ENCODE measurements at regions not wholly inside any gene's neighbourhood (a gene's known extent, or its start where the extent isn't known, plus 50 kb on each side); places are given as distances from the start of the nearest gene placed in this dataset.
"Not testable (repeated sequence)": the region's sequence is repeated elsewhere in the genome, so short reads cannot be mapped to it uniquely, and the experiment has no call there.

DNA sequence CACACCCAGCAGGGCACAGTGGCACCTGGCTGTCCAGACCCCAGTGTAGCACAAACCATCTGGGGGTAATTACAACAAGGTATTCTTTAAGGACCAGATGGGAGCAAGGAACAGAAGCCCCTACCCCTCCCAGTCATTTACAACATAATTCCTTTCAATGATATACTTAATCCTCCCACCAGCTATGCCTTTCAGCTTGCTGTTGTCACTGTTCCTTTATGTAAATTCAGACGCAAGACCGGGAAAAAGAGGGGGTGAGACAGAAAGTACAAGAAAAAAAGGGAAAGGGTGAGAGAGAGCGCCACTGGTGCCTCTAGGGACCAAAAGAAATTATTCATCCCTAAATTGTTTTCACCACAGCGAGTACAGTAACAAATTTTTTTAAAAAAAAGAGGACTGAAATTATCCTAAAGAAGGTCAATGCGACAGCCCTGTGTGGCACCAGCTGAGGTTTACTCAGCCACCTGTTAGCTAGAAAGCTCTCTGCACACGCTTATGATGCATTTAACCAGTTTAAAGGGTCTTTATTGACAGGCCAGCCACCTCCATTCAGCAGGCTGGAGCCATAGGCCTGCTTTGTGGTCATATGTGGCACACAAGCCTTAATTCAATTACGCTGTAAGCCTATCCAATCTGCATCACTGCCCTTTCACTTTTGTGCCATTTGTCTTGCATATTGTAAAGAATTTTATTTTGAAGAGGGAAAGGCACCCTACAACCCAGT is 210.2 kb upstream of the ISL1 start:
- no peak for DNase-seq (ENCODE audit: low read depth)

- DNase-seq (ENCODE audit: low read depth), result no peak
Observed at GRCh38 chr5:51181208-51181894, 201.9 kb upstream of the ISL1 start.

- no peak for DNase-seq (ENCODE audit: low read depth)
Observed at GRCh38 chr5:51185850-51186329, 197.4 kb upstream of the ISL1 start.

GRCh38 chr5:51188001-51188591 is 195.2 kb upstream of the ISL1 start:
- no peak for DNase-seq (ENCODE audit: low read depth)

- DNase-seq (ENCODE audit: low read depth), result no peak
Observed at GRCh38 chr5:51194671-51195070, 188.6 kb upstream of the ISL1 start.

GRCh38 chr5:51201024-51201423 is 182.2 kb upstream of the ISL1 start:
- no peak for DNase-seq (ENCODE audit: low read depth)

DNA sequence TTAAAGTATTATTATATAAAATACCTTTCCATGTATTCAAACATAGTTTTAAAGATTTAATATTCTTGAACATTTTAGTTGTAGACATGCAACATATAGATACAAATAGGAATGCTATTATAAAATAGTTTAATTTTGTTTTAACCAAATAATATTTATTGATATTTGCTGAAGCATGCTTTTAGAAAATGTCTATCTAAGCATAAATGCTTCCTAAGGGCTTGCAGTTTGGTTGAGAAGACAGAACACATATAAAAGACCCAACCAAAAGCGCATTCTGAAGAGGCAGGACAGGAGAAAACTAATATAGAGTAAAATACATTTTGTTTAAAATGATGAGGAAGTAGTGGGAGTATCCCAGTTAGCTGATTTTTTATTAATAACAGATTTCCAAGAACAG is 181.5 kb upstream of the ISL1 start:
- no peak for DNase-seq (ENCODE audit: low read depth)

- no peak for DNase-seq (ENCODE audit: low read depth)
Observed at GRCh38 chr5:51202161-51202560, 181.1 kb upstream of the ISL1 start.

DNA sequence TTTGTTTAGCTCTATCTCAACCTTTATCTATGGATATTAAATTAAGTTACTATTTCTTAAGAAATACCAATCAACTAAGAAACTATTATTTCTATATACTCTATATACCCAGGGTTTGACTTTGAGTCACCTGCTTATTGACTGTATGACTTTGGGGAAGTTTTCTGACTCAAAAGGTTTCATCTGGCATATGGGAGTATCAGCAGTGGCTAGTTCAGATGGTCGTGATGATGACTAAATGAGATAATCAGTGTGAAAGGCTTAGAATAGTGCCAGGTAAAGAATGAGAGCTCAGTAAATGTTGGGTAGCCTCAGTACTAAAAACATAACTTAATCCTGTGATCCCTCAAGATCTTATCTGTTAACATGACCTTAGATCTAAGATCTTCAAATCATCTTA is 179.7 kb upstream of the ISL1 start:
- no peak for DNase-seq (ENCODE audit: low read depth)

DNA sequence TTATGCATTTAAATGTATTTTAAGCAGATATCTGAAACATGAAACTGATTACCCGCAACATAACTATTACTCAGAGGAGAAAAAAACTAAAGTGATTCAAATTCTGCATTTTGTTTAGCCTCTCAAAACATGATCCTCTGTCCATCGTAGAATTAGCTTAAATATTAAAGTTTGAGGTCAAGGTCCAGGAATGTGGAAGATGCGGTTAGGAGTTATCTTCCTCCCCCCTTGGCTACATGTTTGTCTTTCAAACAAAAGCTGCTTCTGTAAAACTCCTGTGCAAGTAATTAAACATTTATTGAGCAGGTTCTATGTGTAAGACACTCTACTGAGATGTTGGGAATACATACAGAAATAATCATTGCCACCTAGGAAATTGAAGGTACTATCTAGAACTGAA is 175.0 kb upstream of the ISL1 start:
- no peak for DNase-seq (ENCODE audit: low read depth)

- no peak for DNase-seq (ENCODE audit: low read depth)
Observed at GRCh38 chr5:51214746-51215145, 168.5 kb upstream of the ISL1 start.

DNA sequence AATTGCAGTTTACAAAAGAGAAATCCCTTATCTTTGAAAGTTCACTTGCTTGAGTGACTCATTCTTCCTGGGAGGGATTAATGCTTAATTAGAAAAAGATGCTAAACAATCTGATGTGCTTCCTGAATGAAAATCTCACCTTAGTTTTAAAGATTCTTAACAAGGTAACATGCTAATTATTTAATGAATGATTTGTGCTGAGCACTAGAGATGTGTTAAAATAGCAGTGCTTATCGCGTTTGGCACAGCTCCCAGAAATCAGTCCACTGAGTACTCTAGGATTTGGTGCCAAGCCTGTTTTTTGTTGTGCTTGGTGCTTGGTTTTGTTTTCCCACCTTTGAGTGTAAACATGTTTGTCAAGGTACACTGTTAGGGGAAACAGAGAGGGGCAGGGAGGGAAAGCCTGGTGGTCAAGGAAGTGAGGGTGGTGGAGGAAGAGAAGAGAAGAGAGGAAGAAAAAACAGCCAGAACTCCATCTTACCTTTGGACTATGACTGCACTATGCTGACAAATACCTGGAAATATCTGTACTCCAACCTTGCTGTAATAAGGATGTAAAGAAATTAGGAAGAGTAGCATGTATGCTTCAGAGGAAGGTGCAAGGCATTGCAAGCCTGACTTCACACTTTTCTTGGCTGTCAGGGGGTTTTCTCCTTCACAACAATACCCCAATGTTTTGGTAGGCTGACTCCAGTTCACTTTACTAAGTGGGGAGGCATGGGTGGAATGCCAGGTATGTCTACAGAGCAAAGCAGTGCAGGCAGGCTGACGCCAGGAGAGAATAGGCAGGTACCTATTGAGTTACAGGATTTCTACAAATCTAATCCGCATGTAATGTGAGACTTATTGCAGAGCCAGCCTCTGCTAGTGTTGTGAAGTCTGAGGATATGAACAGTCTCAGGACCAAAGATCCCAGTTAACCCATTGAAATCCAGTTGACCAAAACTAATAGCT is 157.2 kb upstream of the ISL1 start:
- no peak for DNase-seq (ENCODE audit: low read depth)

DNA sequence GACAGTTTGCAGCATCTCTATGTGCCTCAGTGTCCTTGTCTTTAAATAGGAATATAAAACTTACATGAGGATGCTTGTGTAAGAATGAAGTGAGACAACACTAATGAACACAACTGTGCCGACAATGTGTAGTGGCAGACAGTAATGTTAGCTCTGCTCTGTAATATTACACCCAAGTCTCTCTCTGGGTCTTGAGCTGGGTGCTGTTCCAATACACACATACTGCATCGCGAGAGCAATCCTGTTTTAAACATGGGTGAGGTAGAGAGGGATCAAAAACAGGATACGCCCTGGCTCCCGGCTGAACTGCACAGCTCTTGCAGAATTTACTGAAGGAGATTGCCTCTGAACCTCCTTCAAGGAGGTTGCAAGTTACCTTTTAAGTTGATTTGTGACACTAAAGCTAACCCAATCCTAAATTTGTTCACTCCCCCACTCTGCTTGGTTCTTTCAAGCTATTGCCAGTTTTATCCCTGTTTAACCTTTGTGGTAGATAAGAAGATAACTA is 155.2 kb upstream of the ISL1 start:
- no peak for DNase-seq (ENCODE audit: low read depth)

DNA sequence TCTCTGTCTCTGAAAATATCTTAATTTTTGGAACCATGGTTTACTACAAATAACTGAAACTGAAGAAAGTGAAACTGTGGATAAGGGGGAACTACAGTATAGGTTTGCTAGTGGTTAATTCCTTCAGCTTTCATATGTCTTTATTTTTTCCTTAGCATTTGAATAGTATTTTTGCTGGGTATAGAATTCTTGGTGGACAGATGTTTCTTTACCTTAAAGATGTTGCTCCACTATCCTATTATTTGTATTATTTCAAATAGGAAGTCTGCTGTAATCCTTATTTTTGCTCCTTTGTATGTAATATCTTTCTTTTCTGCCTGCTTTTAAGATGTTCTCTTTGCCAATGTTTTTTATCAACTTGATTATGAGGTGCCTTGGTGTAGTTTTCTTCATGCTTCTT is 152.9 kb upstream of the ISL1 start:
- DNase-seq (ENCODE audit: low read depth), result no peak

GRCh38 chr5:51242456-51242855 is 140.8 kb upstream of the ISL1 start:
- DNase-seq (ENCODE audit: low read depth), result no peak

DNA sequence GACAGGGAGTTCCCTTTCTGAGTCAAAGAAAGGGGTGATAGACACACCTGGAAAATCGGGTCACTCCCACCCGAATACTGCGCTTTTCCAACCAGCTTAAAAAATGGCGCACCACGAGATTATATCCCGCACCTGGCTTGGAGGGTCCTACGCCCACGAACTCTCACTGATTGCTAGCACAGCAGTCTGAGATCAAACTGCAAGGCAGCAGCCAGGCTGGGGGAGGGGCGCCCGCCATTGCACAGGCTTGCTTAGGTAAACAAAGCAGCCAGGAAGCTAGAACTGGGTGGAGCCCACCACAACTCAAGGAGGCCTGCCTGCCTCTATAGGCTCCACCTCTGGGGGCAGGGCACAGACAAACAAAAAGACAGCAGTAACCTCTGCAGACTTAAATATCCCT is 132.3 kb upstream of the ISL1 start:
- DNase-seq (ENCODE audit: low read depth), result not testable (repeated sequence)

DNA sequence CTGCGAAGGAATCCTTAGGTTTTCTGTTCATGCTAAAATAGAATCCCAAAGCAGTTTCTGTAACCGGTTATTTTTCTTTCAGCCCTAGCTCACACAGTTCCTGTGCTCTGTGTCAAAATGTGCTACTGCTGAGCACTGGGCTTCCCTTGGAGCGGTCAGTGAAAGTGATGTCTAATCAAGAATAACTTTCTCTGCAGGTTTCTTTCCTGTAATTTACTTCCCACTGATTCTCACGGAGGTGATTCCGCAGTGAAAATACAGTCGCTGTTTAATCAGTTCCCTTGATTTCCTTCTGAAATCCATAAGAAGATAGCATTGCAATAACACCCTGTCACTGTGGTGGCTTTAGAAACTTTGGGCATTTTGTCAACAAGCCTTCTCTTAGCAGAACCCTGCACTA is 112.0 kb upstream of the ISL1 start:
- no peak for DNase-seq (ENCODE audit: low read depth)

- no peak for DNase-seq (ENCODE audit: low read depth)
Observed at GRCh38 chr5:51273021-51273420, 110.2 kb upstream of the ISL1 start.

GRCh38 chr5:51273871-51274270 is 109.4 kb upstream of the ISL1 start:
- no peak for DNase-seq (ENCODE audit: low read depth)

DNA sequence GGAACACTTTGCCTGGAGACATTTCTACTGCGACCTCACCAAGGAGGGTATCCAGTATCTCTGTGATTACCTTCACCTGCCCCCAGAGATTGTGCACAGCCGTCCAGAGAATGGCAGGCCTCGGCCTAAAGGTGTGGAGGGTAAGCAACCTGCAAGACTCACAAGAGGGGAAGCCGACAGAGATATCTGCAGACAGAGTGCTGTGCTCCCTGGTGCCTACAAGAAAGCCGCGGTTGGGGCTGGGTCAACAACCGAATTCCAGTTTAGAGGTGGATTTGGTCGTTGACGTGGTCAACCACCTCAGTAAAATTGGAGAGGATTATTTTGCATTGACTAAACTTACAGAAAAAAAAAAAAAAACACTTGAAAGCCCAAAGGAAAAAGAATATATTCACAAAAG is 107.8 kb upstream of the ISL1 start:
- no peak for DNase-seq (ENCODE audit: low read depth)

DNA sequence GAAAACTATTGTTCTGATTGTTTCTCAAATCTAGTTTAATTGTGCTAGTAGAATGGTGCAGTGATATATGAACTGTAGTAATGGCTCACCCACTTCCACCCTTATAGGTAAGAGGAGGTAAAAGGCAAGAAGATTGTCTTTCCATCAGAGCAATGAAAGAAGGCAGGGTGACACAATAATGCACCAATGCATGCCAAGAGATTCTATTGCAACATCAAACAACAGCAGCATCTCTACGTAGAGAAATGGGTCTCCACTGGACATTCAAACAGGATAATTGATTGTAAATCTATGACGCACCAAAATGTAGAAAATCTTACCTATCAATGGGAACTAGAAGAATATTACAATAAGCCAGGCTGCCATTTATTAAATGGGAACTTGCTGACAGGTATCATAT is 107.0 kb upstream of the ISL1 start:
- DNase-seq (ENCODE audit: low read depth), result no peak

DNA sequence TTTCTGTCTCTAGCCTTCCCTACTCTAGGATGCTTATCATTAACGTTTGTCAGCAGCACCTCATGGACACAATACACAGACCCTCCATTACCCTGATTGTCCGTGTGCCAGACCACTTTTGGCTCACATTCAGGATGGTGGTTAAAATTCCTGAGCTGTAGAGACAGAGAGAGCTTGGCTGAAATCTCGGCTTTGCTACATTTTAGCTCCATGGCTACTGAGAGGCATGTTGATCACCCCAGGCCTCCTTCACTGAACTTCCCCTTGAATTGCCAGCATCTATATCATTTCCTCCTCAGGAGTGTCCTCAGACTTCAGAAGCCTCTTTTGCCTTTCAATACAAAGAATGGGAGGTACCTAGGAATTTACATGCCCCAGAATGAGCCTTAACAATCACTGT is 104.7 kb upstream of the ISL1 start:
- DNase-seq (ENCODE audit: low read depth), result no peak
